ENCODE measurements at regions not wholly inside any gene's neighbourhood (a gene's known extent, or its start where the extent isn't known, plus 50 kb on each side); places are given as distances from the start of the nearest gene placed in this dataset.
"Not testable (repeated sequence)": the region's sequence is repeated elsewhere in the genome, so short reads cannot be mapped to it uniquely, and the experiment has no call there.

- H3K4me3 Mint-ChIP-seq = no peak overlapping the region
- ATAC-seq (no peak), DNase-seq (no peak)
- no peaks in the 10 kb centered on the region for H3K4me1 Mint-ChIP-seq
- no peaks in the 10 kb centered on the region for H3K36me3 Mint-ChIP-seq (ENCODE audit: low read depth)
- no peak overlapping the region for H3K27ac Mint-ChIP-seq
- H3K9me3 Mint-ChIP-seq = peaks cover 11% of the 10 kb centered on the region
- no peaks in the 10 kb centered on the region for H3K27me3 Mint-ChIP-seq
These were observed 435.0 kb downstream of the POM121L12 start for GRCh38 chr7:53470336-53470970.

DNA sequence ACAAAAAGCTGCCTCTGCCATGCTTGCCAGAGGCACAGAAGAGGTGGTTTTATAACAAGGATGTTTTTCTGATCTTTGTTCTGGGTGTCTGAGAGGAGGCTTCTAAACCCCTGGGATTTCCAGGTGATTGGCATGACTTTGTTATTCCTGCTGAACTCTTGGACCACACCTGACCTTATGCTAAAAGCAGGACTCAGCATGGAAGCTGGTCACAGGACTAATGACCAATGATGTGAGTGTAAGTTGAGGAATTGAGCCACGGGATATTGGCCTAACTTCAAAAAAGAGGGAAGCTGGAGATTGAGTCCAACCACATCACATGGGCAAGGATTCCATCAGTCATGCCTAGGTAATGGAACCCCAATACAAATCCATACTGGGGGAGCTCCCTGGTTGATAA lies 437.9 kb downstream of the POM121L12 start:
- H3K4me3 Mint-ChIP-seq = no peak overlapping the region
- no peaks in the 10 kb centered on the region for H3K27me3 Mint-ChIP-seq
- H3K36me3 Mint-ChIP-seq (ENCODE audit: low read depth) = no peaks in the 10 kb centered on the region
- DNase-seq (no peak), ATAC-seq (no peak)
- H3K9me3 Mint-ChIP-seq = peaks cover 4% of the 10 kb centered on the region
- no peaks in the 10 kb centered on the region for H3K4me1 Mint-ChIP-seq
- no peak overlapping the region for H3K27ac Mint-ChIP-seq

DNA sequence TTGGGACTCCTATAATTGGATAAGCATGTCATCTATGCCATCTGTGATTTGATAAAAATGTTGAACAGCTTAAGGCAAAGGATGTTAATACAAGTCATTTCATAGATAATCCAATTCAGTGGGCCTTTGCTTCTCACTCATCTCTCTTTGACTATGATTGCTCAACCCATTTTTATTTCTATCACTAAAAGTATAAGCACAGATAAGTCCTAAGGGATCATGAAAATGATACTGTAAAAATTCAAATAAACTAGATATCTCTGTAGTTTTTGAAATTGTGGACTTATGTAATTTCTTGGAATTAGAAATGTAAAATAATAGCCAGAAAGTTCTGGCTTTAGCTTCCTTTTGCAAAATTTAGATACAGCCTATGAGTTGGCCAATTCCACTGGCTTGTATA lies 440.3 kb downstream of the POM121L12 start:
- ATAC-seq (no peak), DNase-seq (no peak)
- H3K36me3 Mint-ChIP-seq (ENCODE audit: low read depth) = no peaks in the 10 kb centered on the region
- no peak overlapping the region for H3K27ac Mint-ChIP-seq
- H3K4me1 Mint-ChIP-seq = no peaks in the 10 kb centered on the region
- no peaks in the 10 kb centered on the region for H3K27me3 Mint-ChIP-seq
- H3K9me3 Mint-ChIP-seq = no peaks in the 10 kb centered on the region
- H3K4me3 Mint-ChIP-seq = no peak overlapping the region

DNA sequence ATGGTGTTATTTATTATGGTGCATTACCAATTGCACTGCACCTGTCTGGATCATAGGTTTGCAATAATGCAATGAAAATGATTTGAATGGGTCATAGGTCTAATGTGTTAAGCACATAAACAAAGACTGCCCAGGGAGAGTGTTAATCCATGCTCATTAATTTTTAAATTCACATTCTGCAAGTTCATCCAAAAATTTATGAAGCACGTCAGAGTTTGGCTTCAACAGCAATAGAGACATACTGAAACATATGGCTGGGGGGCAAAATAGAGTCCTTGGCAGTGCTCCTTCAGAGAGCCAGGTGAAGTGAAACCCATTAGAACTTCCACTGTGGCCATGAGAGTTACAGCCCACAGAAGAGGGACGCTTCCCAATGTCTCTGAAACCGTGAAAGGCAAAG lies 441.1 kb downstream of the POM121L12 start:
- no peak overlapping the region for H3K27ac Mint-ChIP-seq
- no peaks in the 10 kb centered on the region for H3K36me3 Mint-ChIP-seq (ENCODE audit: low read depth)
- no peak for ATAC-seq

GRCh38 chr7:53485354-53485753 lies 449.9 kb downstream of the POM121L12 start:
- Mint-ChIP-seq H3K27ac (no peak overlapping the region), H3K27me3 (no peaks in the 10 kb centered on the region), H3K9me3 (peaks cover 23% of the 10 kb centered on the region), H3K4me1 (no peaks in the 10 kb centered on the region), H3K4me3 (no peak overlapping the region), H3K36me3 (ENCODE audit: low read depth) (no peaks in the 10 kb centered on the region)
- no peak for ATAC-seq
- no peak for DNase-seq

More for the DNA sequence above, 441.1 kb downstream of the POM121L12 start:
- no peaks in the 10 kb centered on the region for H3K27me3 Mint-ChIP-seq
- no peak overlapping the region for H3K4me3 Mint-ChIP-seq
- DNase-seq = no peak
- no peaks in the 10 kb centered on the region for H3K4me1 Mint-ChIP-seq
- H3K9me3 Mint-ChIP-seq = no peaks in the 10 kb centered on the region

GRCh38 chr7:53491051-53491450 lies 455.6 kb downstream of the POM121L12 start:
- Mint-ChIP-seq H3K27ac (no peak overlapping the region), H3K4me3 (no peak overlapping the region), H3K36me3 (ENCODE audit: low read depth) (no peaks in the 10 kb centered on the region), H3K9me3 (peaks cover 25% of the 10 kb centered on the region), H3K27me3 (no peaks in the 10 kb centered on the region), H3K4me1 (no peaks in the 10 kb centered on the region)
- no peak for DNase-seq
- no peak for ATAC-seq

DNA sequence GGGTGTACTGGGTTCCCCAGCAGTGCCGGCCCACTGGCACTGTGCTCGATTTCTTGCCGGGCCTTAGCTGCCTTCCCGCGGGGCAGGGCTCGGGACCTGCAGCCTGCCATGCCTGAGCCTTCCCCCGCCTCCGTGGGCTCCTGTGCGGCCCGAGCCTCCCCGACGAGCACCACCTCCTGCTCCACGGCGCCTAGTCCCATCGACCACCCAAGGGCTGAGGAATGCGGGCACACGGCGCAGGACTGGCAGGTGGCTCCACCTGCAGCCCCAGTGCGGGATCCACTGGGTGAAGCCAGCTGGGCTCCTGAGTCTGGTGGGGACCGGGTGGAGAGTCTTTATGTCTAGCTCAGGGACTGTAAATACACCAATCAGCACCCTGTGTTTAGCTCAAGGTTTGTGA lies 459.7 kb downstream of the POM121L12 start:
- not testable (repeated sequence) for H3K36me3 Mint-ChIP-seq (ENCODE audit: low read depth); ATAC-seq; DNase-seq; H3K4me3 Mint-ChIP-seq; H3K27ac Mint-ChIP-seq; H3K4me1 Mint-ChIP-seq; H3K27me3 Mint-ChIP-seq
- H3K9me3 Mint-ChIP-seq = peaks cover 20% of the 10 kb centered on the region

DNA sequence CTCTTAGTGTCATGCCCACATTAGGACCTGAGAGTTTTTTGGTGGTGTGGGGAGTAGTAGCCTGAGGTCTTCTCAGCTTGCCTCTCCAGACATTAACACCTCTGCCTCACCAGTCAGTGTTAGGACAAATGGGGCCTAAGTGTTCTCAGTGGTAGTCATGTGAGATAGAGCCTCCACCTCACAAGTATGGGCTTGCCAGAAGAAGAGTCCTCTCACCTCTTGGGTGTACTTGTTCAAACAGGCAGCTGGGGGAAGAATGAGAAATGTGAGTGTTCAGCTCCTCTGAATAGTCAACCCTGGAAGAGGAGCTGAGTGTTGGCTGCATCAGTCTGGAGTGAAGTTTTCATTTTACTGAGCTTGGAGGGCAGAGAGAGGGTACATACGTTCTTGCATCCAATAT lies 464.6 kb downstream of the POM121L12 start:
- Mint-ChIP-seq H3K36me3 (ENCODE audit: low read depth) (no peaks in the 10 kb centered on the region), H3K4me3 (no peak overlapping the region)
- ATAC-seq = no peak

DNA sequence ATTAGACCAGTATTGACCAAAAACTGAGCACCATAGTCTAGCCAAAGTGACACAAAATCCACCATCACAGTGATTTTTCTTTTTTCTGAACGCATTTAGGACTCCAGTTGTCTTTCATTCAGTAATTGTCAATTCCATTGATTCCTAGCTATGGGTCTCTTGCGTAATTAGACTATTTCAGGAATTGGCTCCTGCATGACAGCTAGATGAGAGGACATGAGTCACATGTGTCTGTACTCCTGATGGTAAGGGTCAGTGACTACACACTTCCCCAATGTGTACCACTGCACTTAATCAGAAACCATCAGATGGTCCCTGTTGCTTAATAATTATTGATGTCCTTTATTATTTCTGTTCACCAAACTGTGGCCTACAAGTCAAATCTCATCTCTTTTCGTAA lies 469.5 kb downstream of the POM121L12 start:
- H3K4me1 Mint-ChIP-seq = no peaks in the 10 kb centered on the region

More for the DNA sequence above, 464.6 kb downstream of the POM121L12 start:
- Mint-ChIP-seq H3K27me3 (no peaks in the 10 kb centered on the region), H3K4me1 (no peaks in the 10 kb centered on the region), H3K9me3 (peaks cover 21% of the 10 kb centered on the region), H3K27ac (no peak overlapping the region)
- no peak for DNase-seq

DNA sequence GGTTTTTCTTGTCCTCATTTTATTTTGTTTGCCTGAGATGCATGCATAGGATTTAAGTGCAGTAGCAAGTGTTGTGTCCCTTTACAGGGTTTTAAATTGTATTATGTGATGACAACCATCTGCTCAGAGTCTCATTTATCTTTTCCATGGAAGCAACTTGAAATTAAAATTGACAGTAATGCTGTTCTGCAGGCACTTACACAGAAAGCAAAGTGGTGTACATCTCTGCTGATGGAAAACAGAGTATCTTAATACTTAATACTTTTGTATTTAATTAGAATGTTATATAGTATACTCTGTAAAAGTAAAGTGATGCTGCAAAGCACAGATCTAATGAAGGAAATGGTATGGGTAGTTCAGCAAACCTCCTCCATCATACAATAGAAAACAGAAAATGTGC lies 482.9 kb downstream of the POM121L12 start:
- no peaks in the 10 kb centered on the region for H3K27me3 Mint-ChIP-seq
- no peak for DNase-seq
- no peaks in the 10 kb centered on the region for H3K4me1 Mint-ChIP-seq
- no peak overlapping the region for H3K27ac Mint-ChIP-seq
- peaks cover 12% of the 10 kb centered on the region for H3K9me3 Mint-ChIP-seq
- H3K36me3 Mint-ChIP-seq (ENCODE audit: low read depth) = no peaks in the 10 kb centered on the region
- no peak overlapping the region for H3K4me3 Mint-ChIP-seq
- ATAC-seq = no peak

More for the DNA sequence above, 469.5 kb downstream of the POM121L12 start:
- H3K27ac Mint-ChIP-seq = no peak overlapping the region
- no peak for ATAC-seq
- no peaks in the 10 kb centered on the region for H3K27me3 Mint-ChIP-seq
- H3K9me3 Mint-ChIP-seq = peaks cover 31% of the 10 kb centered on the region
- H3K4me3 Mint-ChIP-seq = no peak overlapping the region
- H3K36me3 Mint-ChIP-seq (ENCODE audit: low read depth) = no peaks in the 10 kb centered on the region
- DNase-seq = no peak

DNA sequence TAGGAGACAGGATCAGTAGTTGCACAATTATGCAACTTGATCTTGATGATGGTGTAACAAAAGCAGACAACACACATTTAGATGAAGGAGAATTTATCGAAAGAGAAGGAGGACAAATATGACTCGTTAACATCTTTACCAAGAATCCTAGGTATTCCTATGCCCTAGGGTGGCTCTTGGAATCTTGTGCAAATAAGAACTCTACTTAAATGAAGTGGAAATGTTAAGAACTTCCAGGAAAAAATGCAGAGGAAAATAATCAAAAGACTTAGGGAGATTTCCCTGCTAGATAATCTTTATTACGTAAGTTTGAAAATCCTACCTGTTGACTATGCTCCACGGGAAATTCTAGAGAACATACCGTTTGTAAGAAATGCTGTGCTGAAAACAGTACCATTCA lies 485.4 kb downstream of the POM121L12 start:
- DNase-seq = no peak
- no peak for ATAC-seq
- Mint-ChIP-seq H3K27ac (no peak overlapping the region), H3K4me1 (no peaks in the 10 kb centered on the region), H3K9me3 (peaks cover 9% of the 10 kb centered on the region), H3K36me3 (ENCODE audit: low read depth) (no peaks in the 10 kb centered on the region), H3K4me3 (no peak overlapping the region), H3K27me3 (no peaks in the 10 kb centered on the region)

- Mint-ChIP-seq H3K27ac (no peak overlapping the region), H3K9me3 (peaks cover 13% of the 10 kb centered on the region), H3K36me3 (ENCODE audit: low read depth) (no peaks in the 10 kb centered on the region), H3K4me3 (no peak overlapping the region), H3K27me3 (no peaks in the 10 kb centered on the region), H3K4me1 (no peaks in the 10 kb centered on the region)
- DNase-seq = no peak
- ATAC-seq = no peak
These were observed 486.3 kb downstream of the POM121L12 start for GRCh38 chr7:53521638-53522184.

- ATAC-seq = no peak
- DNase-seq = no peak
- Mint-ChIP-seq H3K4me3 (no peak overlapping the region), H3K36me3 (ENCODE audit: low read depth) (no peaks in the 10 kb centered on the region), H3K27ac (no peak overlapping the region), H3K9me3 (peaks cover 28% of the 10 kb centered on the region), H3K27me3 (no peaks in the 10 kb centered on the region), H3K4me1 (no peaks in the 10 kb centered on the region)
These were observed 504.1 kb downstream of the POM121L12 start for GRCh38 chr7:53539558-53539957.

DNA sequence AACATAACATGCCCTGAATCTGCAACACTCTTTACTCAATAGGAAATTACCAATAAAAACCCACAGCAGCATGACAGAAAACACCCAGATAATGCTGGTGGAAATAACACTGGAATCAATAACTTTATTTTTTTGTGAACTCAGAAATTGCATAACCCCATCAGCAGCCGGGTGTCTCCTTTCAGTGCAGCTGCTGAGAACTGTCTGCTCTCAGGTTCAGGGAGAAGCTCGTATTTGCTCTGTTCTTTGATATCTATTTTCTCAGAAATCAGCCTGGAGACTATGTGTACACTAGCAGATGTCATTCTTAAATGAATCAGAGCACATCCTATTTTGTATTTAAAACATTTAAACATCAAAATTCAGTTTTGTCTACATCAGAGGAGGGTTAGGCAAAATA lies 506.0 kb downstream of the POM121L12 start:
- Mint-ChIP-seq H3K4me3 (no peak overlapping the region), H3K4me1 (no peaks in the 10 kb centered on the region), H3K9me3 (peaks cover 24% of the 10 kb centered on the region), H3K36me3 (ENCODE audit: low read depth) (no peaks in the 10 kb centered on the region), H3K27me3 (no peaks in the 10 kb centered on the region), H3K27ac (no peak overlapping the region)
- ATAC-seq (no peak), DNase-seq (no peak)

DNA sequence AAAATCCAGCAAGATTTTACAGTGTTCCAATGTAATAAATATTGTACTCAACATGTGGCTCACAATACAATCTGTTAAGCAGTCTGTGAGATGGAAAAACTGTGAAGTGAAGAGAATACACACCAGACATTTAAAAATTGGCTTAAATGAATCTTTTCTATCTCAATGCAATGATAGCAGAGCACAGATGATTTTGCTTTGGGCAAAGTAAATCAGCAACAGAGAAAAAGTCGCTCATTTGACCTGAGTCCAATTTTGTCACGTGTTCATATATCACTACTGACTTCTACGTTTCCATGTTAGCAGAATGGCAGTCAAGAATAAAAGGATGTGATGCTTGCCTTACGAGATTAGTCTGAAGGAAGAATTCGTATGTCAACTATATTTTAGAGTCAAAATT lies 506.7 kb downstream of the POM121L12 start:
- Mint-ChIP-seq H3K27ac (no peak overlapping the region), H3K4me3 (no peak overlapping the region), H3K9me3 (peaks cover 19% of the 10 kb centered on the region), H3K27me3 (no peaks in the 10 kb centered on the region), H3K4me1 (no peaks in the 10 kb centered on the region), H3K36me3 (ENCODE audit: low read depth) (no peaks in the 10 kb centered on the region)
- ATAC-seq (no peak), DNase-seq (no peak)

Measured in activated naive CD8-positive, alpha-beta T cell treated with anti-CD3 and anti-CD28 coated beads, Interleukin-2, amount 50 U/mL, for 24 hours (primary cell).